ENCODE measurements at regions not wholly inside any gene's neighbourhood (a gene's known extent, or its start where the extent isn't known, plus 50 kb on each side); places are given as distances from the start of the nearest gene placed in this dataset.
"Not testable (repeated sequence)": the region's sequence is repeated elsewhere in the genome, so short reads cannot be mapped to it uniquely, and the experiment has no call there.

DNA sequence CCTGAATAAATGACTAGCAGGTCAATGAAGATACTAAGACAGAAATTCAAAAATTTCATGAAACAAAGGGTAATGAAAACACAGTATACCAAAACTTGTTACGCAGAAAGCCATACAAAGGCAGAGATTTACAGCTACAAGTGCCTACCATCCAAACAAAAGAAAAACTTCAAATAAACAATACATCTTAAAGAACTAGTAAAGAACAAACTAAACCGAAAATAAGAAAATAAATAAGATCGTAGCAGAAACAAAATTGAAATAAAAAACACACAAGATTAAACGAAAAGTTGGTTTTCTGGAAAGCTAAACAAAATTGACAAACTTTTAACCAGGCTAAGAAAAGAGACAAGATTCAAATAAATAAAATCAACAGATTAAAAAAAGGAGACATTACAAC is 51.5 kb downstream of the VPREB1 start:
- in situ Hi-C loops (cut with HindIII; ENCODE audit: low sequenced_read_pairs); H3K4me3 ChIP-seq (ENCODE audit: low read depth, low read length); DNase-seq (ENCODE audit: low read depth): not testable (repeated sequence)

DNA sequence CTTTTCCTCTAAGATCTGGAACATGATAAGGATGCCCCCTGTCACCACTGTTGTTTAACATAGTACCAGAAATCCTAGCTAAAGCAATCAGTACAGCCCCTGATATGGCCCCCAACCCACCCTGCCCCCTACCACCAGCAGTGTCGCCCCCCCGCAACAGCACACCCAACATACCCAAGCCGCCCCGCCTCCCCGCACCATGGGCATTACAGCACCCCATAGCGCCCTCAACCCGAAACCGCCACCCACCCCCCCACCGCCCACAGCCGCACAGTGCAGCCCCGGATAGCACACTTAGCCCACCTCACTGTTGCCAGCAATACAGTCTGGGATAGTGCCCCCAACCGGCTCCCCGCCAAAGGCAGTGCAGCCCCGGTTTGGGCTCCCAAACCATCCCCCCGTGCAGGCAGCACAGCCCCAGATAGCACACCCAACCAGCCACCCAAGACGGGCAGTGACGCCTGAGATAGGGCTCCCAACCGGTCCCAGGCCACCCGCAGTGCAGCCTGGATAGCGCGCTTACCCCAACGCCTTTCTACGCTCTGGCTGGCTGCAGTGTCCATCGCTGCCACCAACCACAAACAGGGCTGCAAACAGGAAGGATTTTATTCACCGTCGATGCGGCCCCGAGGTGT is 52.7 kb downstream of the VPREB1 start:
- in situ Hi-C loops (cut with HindIII; ENCODE audit: low sequenced_read_pairs); DNase-seq (ENCODE audit: low read depth): not testable (repeated sequence)
- H3K4me3 ChIP-seq (ENCODE audit: low read depth, low read length), result peak overlapping the region; percentile 68

DNA sequence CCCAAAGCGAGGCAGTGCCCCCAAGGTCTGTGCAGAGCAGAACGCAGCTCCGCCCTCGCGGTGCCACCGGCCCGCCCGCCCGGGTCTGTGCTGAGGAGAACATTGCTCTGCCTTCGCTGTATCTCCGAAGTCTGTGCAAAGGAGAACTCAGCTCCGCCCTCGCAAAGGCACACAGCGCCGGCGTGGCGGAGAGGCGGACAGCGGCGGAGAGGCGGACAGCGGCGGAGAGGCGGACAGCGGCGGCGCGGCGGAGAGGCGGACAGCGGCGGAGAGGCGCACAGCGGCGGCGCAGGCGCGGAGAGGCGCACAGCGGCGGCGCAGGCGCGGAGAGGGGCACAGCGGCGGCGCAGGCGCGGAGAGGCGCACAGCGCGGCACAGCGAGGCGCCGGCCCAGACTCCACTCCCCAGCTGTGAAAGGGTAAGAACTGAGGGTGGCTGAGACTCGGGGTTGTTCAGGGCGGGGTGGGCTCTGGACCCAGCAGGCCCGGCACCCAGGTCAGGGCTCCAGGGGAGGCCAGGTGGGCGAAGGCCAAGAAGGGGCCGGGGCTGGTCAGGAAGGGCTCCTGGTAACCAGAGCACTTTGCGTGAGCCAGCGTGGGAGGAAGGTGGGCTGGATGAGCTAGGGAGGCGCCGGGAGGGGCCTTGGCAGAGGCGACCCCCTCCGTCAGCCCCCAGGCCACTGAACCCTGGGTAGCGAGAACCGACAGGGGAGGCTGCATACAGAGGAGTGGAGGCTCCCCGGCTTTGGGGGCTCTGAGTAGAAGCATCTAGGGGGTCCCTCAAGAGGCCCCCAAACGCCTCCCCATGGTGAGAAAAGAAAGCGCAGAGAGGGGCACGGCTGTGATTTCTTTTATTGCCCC is 53.4 kb downstream of the VPREB1 start:
- H3K4me3 ChIP-seq (ENCODE audit: low read depth, low read length), result peak overlapping the region; percentile 68
- peak; percentile 16 for DNase-seq (ENCODE audit: low read depth)
- TF ChIP-seq, protein P1, sequence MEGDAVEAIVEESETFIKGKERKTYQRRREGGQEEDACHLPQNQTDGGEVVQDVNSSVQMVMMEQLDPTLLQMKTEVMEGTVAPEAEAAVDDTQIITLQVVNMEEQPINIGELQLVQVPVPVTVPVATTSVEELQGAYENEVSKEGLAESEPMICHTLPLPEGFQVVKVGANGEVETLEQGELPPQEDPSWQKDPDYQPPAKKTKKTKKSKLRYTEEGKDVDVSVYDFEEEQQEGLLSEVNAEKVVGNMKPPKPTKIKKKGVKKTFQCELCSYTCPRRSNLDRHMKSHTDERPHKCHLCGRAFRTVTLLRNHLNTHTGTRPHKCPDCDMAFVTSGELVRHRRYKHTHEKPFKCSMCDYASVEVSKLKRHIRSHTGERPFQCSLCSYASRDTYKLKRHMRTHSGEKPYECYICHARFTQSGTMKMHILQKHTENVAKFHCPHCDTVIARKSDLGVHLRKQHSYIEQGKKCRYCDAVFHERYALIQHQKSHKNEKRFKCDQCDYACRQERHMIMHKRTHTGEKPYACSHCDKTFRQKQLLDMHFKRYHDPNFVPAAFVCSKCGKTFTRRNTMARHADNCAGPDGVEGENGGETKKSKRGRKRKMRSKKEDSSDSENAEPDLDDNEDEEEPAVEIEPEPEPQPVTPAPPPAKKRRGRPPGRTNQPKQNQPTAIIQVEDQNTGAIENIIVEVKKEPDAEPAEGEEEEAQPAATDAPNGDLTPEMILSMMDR (IDR thresholded peaks at IDR 0.05; ENCODE audit: low read depth, low read length, missing control alignments), result peak; percentile 40
- in situ Hi-C loops (cut with HindIII; ENCODE audit: low sequenced_read_pairs), result not testable (repeated sequence)

- in situ Hi-C loops (cut with HindIII; ENCODE audit: low sequenced_read_pairs); DNase-seq (ENCODE audit: low read depth): not testable (repeated sequence)
- H3K4me3 ChIP-seq (ENCODE audit: low read depth, low read length), result peak overlapping the region; percentile 68
These were observed 54.0 kb downstream of the VPREB1 start for GRCh38 chr22:22298654-22299009.

GRCh38 chr22:22300511-22300910 is 55.9 kb downstream of the VPREB1 start:
- H3K4me3 ChIP-seq (ENCODE audit: low read depth, low read length); DNase-seq (ENCODE audit: low read depth); in situ Hi-C loops (cut with HindIII; ENCODE audit: low sequenced_read_pairs): not testable (repeated sequence)

- DNase-seq (ENCODE audit: low read depth); H3K4me3 ChIP-seq (ENCODE audit: low read depth, low read length); in situ Hi-C loops (cut with HindIII; ENCODE audit: low sequenced_read_pairs): not testable (repeated sequence)
These were observed 56.4 kb downstream of the VPREB1 start for GRCh38 chr22:22300946-22301345.

DNA sequence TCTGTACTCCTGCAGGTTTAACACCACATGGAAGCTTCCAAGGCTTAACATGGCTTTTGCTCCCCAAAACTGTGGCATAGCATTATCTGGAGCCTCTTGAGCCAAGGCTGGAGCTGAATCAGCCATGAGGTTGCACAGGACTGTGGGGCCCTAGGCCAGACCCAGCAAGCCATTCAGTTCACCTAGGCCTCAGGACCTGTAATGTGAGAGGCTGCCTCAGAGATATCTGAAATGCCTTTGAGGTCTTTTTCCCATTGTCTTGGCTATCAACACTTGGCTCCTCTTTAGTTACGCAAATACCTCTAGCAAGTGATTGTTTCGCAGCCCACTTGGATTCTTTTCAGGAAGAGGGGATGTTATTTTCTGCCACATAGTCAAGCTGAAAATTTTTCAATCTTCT is 72.0 kb downstream of the VPREB1 start:
- DNase-seq (ENCODE audit: low read depth), result no peak
- TF ChIP-seq, protein P1 (IDR thresholded peaks at IDR 0.05; ENCODE audit: low read depth, low read length, missing control alignments), result no peak
- H3K4me3 ChIP-seq (ENCODE audit: low read depth, low read length), result no peak overlapping the region
- in situ Hi-C loops (cut with HindIII; ENCODE audit: low sequenced_read_pairs), result loop anchor here (5.0 kb wide), 1 partner anchor 104 kb away; no protein-coding TSS in a partner anchor

GRCh38 chr22:22318723-22319465 is 74.3 kb downstream of the VPREB1 start:
- H3K4me3 ChIP-seq (ENCODE audit: low read depth, low read length), result no peak overlapping the region
- TF ChIP-seq, protein P1 (IDR thresholded peaks at IDR 0.05; ENCODE audit: low read depth, low read length, missing control alignments), result no peak
- no peak for DNase-seq (ENCODE audit: low read depth)
- in situ Hi-C loops (cut with HindIII; ENCODE audit: low sequenced_read_pairs), result loop anchor here (5.0 kb wide), 1 partner anchor 107 kb away; no protein-coding TSS in a partner anchor

All from astrocyte of the cerebellum (primary cell).